Keratinocyte (primary cell): ENCODE measurements at regions not wholly inside any gene's neighbourhood (a gene's known extent, or its start where the extent isn't known, plus 50 kb on each side); places are given as distances from the start of the nearest gene placed in this dataset.

Source experiments
- DNase-seq: peaks from one replicate; pipeline ENCODE4 v3.0.0-alpha.2; 2011; ENCODE audit warnings: low read depth, missing footprints, low spot score
- FAIRE-seq: peaks from 2 replicates; lab custom pipeline; 2011; peaks lifted over from hg19 to GRCh38; lab: Jason Lieb, UNC
- H2AFZ ChIP-seq: 2 replicates; pipeline ENCODE4 v1.6.0; 2012; ENCODE audit warnings: low read length, control low read depth, inconsistent platforms; ENCODE audit not compliant: control insufficient read depth
- H3K27ac ChIP-seq: 2 replicates; pipeline ENCODE4 v1.5.1; 2011; ENCODE audit warnings: low read length; ENCODE audit not compliant: control insufficient read depth, insufficient read depth
- H3K27me3 ChIP-seq: 3 replicates; pipeline ENCODE4 v1.6.0; 2011; ENCODE audit warnings: low read length; ENCODE audit not compliant: control insufficient read depth, insufficient read depth; ENCODE audit errors: extremely low read depth
- H3K36me3 ChIP-seq, 2 experiments: 2 replicates in 1 of 2; 3 replicates in 1 of 2; pipeline ENCODE4 v1.5.1; 2011; ENCODE audit warnings: low read length in 2 of 2, mild to moderate bottlenecking in 1 of 2; ENCODE audit not compliant: control insufficient read depth in 2 of 2, insufficient read depth in 2 of 2; ENCODE audit errors: extremely low read depth in 1 of 2
- H3K4me1 ChIP-seq: 3 replicates; pipeline ENCODE4 v1.5.1; 2011; ENCODE audit warnings: low read length; ENCODE audit not compliant: control insufficient read depth, insufficient read depth; ENCODE audit errors: extremely low read depth
- H3K4me2 ChIP-seq: 3 replicates; pipeline ENCODE4 v1.6.0; 2011; ENCODE audit warnings: low read depth, low read length; ENCODE audit not compliant: control insufficient read depth, insufficient read depth; ENCODE audit errors: extremely low read depth
- H3K4me3 ChIP-seq, 3 experiments: fragments of 200-600 bp in 1 of 3; sonication (generic) in 1 of 3; 2 replicates in 2 of 3; 3 replicates in 1 of 3; pipeline ENCODE4 v1.5.1; 2011 to 2016; ENCODE audit warnings: low read length in 3 of 3, mild to moderate bottlenecking in 3 of 3, control low read depth in 2 of 3, inconsistent platforms in 1 of 3, low read depth in 1 of 3, mixed read lengths in 1 of 3, mixed run types in 1 of 3, moderate library complexity in 1 of 3; ENCODE audit not compliant: control insufficient read depth in 2 of 3, insufficient read depth in 2 of 3; ENCODE audit errors: extremely low read depth in 1 of 3
- H3K79me2 ChIP-seq: 2 replicates; pipeline ENCODE4 v1.6.0; 2012; ENCODE audit warnings: low read length; ENCODE audit not compliant: control insufficient read depth, insufficient read depth
- H3K9ac ChIP-seq: 3 replicates; pipeline ENCODE4 v1.6.0; 2011; ENCODE audit warnings: low read length; ENCODE audit not compliant: control insufficient read depth, insufficient read depth; ENCODE audit errors: extremely low read depth
- H3K9me1 ChIP-seq: 3 replicates; pipeline ENCODE4 v1.6.0; 2011; ENCODE audit warnings: low read length; ENCODE audit not compliant: control insufficient read depth, insufficient read depth; ENCODE audit errors: extremely low read depth
- H3K9me3 ChIP-seq: 2 replicates; pipeline ENCODE4 v1.5.1; 2012; ENCODE audit warnings: low read depth, low read length; ENCODE audit not compliant: control insufficient read depth
- H4K20me1 ChIP-seq: 3 replicates; pipeline ENCODE4 v1.6.0; 2011; ENCODE audit warnings: low read length; ENCODE audit not compliant: control insufficient read depth, insufficient read depth; ENCODE audit errors: extremely low read depth
- CTCF ChIP-seq, 3 experiments: IDR thresholded peaks in 1 of 3; conservative IDR thresholded peaks in 1 of 3; optimal IDR thresholded peaks in 1 of 3; 2 replicates in 2 of 3; 3 replicates in 1 of 3; pipeline versions ENCODE3 to v1.5.1; 2011; ENCODE audit warnings: low read length in 3 of 3, mild to moderate bottlenecking in 3 of 3, moderate library complexity in 2 of 3, control low read depth in 1 of 3, inconsistent platforms in 1 of 3; ENCODE audit not compliant: insufficient read depth in 2 of 3; ENCODE audit errors: extremely low read depth in 1 of 3
- EZH2 ChIP-seq: IDR thresholded peaks from one replicate; pipeline ENCODE4 v1.6.1; 2012; ENCODE audit warnings: inconsistent platforms, mild to moderate bottlenecking, low read length, moderate library complexity
- dilution Hi-C: fragments of 300-500 bp; cut with MboI; formaldehyde crosslinking; loops from one replicate; pipeline ENCODE4 v1.7.0; 2020; ENCODE audit warnings: low sequenced_read_pairs; ENCODE audit not compliant: extremely low pct_ligation_motif_present

- H3K4me3 ChIP-seq = no peak overlapping the region
- no peaks in the 10 kb centered on the region for H3K4me1 ChIP-seq
- H3K9ac ChIP-seq = no peak overlapping the region
- FAIRE-seq (no peak), DNase-seq (no peak)
- H3K9me1 ChIP-seq = no peaks in the 10 kb centered on the region
- H4K20me1 ChIP-seq = no peaks in the 10 kb centered on the region
- no peaks in the 10 kb centered on the region for H3K79me2 ChIP-seq
- no peaks in the 10 kb centered on the region for H3K9me3 ChIP-seq
- TF ChIP-seq CTCF (optimal IDR thresholded peaks at IDR 0.05 in 1 of 3, IDR thresholded peaks at IDR 0.05 in 1 of 3, conservative IDR thresholded peaks at IDR 0.05 in 1 of 3; ENCODE audit: extremely low read depth in 1 of 3, insufficient read depth in 2 of 3, low read length in 3 of 3) (no peak), EZH2 (no peak)
- H3K4me2 ChIP-seq = no peak overlapping the region
- dilution Hi-C loops = loop anchor here (25.0 kb wide), 1 partner anchor 367 kb away; no protein-coding TSS in a partner anchor
- H3K36me3 ChIP-seq = no peaks in the 10 kb centered on the region
- no peak overlapping the region for H3K27ac ChIP-seq
- H2AFZ ChIP-seq = no peak overlapping the region
- no peaks in the 10 kb centered on the region for H3K27me3 ChIP-seq
Observed at GRCh38 chr11:4194889-4195288, 100.3 kb downstream of the RRM1 start.

GRCh38 chr11:4191031-4191571 lies 96.5 kb downstream of the RRM1 start:
- Histone ChIP-seq H3K79me2 (no peaks in the 10 kb centered on the region), H3K4me2 (no peak overlapping the region), H3K9me3 (no peaks in the 10 kb centered on the region), H2AFZ (no peak overlapping the region), H3K4me3 (no peak overlapping the region), H3K27me3 (no peaks in the 10 kb centered on the region), H3K27ac (no peak overlapping the region), H3K9ac (no peak overlapping the region), H3K9me1 (no peaks in the 10 kb centered on the region), H3K4me1 (no peaks in the 10 kb centered on the region), H4K20me1 (no peaks in the 10 kb centered on the region), H3K36me3 (no peaks in the 10 kb centered on the region)
- DNase-seq (no peak), FAIRE-seq (no peak)
- dilution Hi-C loops = loop anchor here (25.0 kb wide), 1 partner anchor 371 kb away; no protein-coding TSS in a partner anchor
- TF ChIP-seq EZH2 (no peak), CTCF (optimal IDR thresholded peaks at IDR 0.05 in 1 of 3, IDR thresholded peaks at IDR 0.05 in 1 of 3, conservative IDR thresholded peaks at IDR 0.05 in 1 of 3; ENCODE audit: extremely low read depth in 1 of 3, insufficient read depth in 2 of 3, low read length in 3 of 3) (no peak)
